Thyroid gland (tissue), 4 donors: ENCODE measurements at regions not wholly inside any gene's neighbourhood (a gene's known extent, or its start where the extent isn't known, plus 50 kb on each side); places are given as distances from the start of the nearest gene placed in this dataset.

Source experiments
- POLR2A ChIP-seq, 2 donors: fragments of 450-650 bp; IDR thresholded peaks; one replicate each; pipeline ENCODE4 v1.6.1; 2017; ENCODE audit warnings: antibody characterized with exemption in 2 of 2, mild to moderate bottlenecking in 2 of 2, moderate library complexity in 1 of 2
- TF ChIP-seq, protein P1 (sequence below), 6 experiments: fragments of 200-600 bp in 3 of 6; fragments of 450-650 bp in 3 of 6; sonication (generic) in 3 of 6; IDR thresholded peaks; one replicate each; pipeline ENCODE4 v1.5.1; 2016 to 2019; ENCODE audit warnings: antibody characterized with exemption in 6 of 6, mild to moderate bottlenecking in 2 of 6, inconsistent platforms in 1 of 6, moderate library complexity in 1 of 6

DNA sequence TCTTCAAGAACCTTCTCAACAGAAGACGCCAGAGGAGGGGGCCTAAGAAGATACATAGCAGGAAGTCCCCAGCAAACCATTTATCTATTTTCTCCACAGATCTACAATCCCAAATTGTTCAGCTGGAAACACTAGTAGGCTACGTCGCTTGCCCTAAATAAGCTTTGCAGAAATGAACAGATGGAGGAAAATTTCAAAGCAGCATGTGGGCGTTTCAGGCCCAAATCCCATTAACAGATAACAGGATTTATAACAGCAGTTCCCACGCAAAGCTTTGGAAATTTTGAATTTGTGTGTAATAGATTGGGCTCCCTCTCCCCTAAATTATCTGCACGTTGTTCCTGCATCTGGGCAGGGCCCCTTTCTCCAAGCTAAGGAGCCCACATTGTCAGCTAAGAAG lies 60.6 kb upstream of the FRMD4A start:
- no peak for TF ChIP-seq POLR2A (IDR thresholded peaks at IDR 0.05)
- TF ChIP-seq, protein P1, sequence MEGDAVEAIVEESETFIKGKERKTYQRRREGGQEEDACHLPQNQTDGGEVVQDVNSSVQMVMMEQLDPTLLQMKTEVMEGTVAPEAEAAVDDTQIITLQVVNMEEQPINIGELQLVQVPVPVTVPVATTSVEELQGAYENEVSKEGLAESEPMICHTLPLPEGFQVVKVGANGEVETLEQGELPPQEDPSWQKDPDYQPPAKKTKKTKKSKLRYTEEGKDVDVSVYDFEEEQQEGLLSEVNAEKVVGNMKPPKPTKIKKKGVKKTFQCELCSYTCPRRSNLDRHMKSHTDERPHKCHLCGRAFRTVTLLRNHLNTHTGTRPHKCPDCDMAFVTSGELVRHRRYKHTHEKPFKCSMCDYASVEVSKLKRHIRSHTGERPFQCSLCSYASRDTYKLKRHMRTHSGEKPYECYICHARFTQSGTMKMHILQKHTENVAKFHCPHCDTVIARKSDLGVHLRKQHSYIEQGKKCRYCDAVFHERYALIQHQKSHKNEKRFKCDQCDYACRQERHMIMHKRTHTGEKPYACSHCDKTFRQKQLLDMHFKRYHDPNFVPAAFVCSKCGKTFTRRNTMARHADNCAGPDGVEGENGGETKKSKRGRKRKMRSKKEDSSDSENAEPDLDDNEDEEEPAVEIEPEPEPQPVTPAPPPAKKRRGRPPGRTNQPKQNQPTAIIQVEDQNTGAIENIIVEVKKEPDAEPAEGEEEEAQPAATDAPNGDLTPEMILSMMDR (IDR thresholded peaks at IDR 0.05), result no peak
